ENCODE measurements at regions not wholly inside any gene's neighbourhood (a gene's known extent, or its start where the extent isn't known, plus 50 kb on each side); places are given as distances from the start of the nearest gene placed in this dataset.

GRCh38 chr6:106808758-106809157, 165.8 kb downstream of the CD24 start:
- TF ChIP-seq CTCF (IDR thresholded peaks at IDR 0.05) (no peak), MAX (IDR thresholded peaks at IDR 0.05; ENCODE audit: low read depth) (no peak), GABPA (IDR thresholded peaks at IDR 0.05; ENCODE audit: low read depth) (no peak), TAF1 (IDR thresholded peaks at IDR 0.05; ENCODE audit: borderline replicate concordance, low read depth, low read length) (no peak), REST (IDR thresholded peaks at IDR 0.05; ENCODE audit: low read depth, low read length) (no peak)
